AG08396 (cell line): ENCODE measurements at regions not wholly inside any gene's neighbourhood (a gene's known extent, or its start where the extent isn't known, plus 50 kb on each side); places are given as distances from the start of the nearest gene placed in this dataset.
"Not testable (repeated sequence)": the region's sequence is repeated elsewhere in the genome, so short reads cannot be mapped to it uniquely, and the experiment has no call there.

Experiments used
- DNase-seq: peaks from one replicate; pipeline ENCODE4 v3.0.0; 2012; ENCODE audit warnings: low spot score, mixed read lengths

GRCh38 chr1:115182012-115182715 lies 92.9 kb upstream of the TSPAN2 start:
- DNase-seq = no peak

DNA sequence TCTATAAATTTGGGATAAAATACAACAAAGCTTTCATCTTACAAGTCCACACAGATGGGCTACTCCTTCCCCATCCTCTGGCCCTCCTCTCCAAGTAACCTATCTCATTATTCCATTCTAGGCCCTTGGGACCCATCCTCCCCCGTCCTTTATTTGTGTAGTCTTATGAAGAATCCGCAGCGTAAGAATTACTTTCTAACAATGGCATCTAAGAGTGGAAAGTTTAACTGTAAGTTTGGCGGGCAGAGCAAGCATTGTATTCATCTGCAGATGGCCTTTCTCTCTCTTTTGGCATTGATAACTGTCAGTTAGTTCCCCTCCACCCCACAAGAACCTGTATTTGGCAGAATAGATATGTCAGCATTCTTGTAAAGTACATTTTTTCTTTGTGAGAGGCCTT lies 91.9 kb upstream of the TSPAN2 start:
- DNase-seq = no peak

- peak; percentile 84 for DNase-seq
Measured at GRCh38 chr1:115179397-115180079, 90.2 kb upstream of the TSPAN2 start.

DNA sequence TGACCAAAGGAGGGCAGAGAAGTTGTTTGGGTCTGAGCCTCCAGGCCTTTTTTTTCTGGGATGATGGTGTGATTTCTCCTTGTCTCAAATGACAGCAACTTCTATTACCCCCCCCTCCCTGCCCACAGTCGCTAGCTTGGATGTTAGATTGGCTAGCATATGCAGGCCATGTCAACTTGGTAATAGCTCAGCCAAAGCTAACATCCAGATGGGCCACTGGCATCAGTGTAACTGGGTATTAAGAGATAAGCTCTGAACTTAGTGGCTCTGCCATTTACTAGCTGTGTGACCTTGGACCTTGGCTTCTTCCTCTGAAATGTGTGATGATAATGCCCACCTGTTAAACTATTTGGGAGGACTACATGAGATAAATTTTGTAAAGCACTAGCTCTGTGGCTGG lies 86.9 kb upstream of the TSPAN2 start:
- no peak for DNase-seq

GRCh38 chr1:115175596-115175995 lies 86.3 kb upstream of the TSPAN2 start:
- DNase-seq = no peak

DNA sequence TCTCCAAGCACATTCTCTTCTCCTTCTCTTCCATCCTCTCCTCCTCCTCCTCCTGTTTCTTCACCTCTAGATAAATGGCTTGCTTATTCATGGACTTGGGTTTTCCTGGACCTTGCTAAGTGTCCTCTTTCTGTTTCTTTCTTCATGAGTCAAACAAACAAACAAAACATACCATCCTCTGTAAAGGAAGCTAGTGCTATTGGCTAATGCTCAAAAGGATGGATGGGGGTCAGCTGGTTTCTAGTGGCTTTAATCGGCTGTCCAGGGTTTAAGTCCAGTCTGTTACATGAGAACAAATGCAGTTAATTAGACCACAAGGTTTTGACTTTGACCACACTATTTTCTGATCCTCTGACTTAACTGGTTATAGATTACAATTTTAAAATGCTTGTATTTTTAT lies 83.8 kb upstream of the TSPAN2 start:
- no peak for DNase-seq

GRCh38 chr1:115172270-115172669 lies 83.0 kb upstream of the TSPAN2 start:
- no peak for DNase-seq

GRCh38 chr1:115170961-115171392 lies 81.7 kb upstream of the TSPAN2 start:
- DNase-seq = no peak

- no peak for DNase-seq
Measured at GRCh38 chr1:115170377-115170776, 81.1 kb upstream of the TSPAN2 start.

DNA sequence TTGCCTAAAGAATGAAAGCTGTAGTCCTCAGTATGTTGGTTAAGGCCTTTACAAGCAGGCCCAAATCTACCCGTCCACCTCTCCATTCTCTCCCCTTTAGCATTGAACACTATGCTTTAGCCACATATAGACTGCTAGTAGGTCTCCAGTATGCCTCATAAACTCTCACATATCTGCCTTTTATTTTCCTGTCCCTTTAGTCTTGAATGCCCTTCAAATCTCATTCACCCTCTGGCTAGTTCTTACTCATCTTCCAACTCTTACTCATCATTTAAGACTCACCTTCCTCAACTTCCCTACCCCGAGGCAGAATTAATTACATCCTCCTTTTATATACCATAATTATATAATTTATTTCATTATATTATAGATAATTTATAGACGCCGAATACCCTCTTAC lies 78.7 kb upstream of the TSPAN2 start:
- no peak for DNase-seq

DNA sequence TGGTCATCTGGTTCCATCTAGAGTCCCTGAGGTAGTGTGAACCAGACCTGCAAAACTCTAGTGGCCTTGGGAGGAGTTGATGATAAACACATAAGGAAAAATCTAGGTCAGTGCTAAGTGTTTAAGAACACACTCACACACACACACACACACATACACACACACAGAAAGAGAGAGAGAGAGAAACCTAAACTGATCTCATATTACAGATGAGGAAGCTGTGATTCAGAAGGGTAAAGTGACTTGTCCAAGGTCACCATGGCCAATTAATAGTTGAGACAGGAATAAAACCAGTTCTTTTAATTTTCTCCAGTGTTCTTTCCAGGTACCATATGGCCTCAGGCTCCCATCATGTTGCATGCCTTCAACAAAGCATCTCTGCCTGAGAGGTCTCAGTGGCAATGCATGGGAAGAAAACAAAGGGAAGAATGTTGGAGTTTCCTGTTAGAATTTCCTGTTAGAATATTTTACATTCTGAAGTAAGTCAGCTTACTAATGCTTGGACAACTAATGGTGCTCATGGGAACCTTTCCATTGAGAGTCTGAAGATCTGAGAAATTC lies 77.3 kb upstream of the TSPAN2 start:
- DNase-seq = no peak

- DNase-seq = no peak
Measured at GRCh38 chr1:115165776-115166175, 76.5 kb upstream of the TSPAN2 start.

DNA sequence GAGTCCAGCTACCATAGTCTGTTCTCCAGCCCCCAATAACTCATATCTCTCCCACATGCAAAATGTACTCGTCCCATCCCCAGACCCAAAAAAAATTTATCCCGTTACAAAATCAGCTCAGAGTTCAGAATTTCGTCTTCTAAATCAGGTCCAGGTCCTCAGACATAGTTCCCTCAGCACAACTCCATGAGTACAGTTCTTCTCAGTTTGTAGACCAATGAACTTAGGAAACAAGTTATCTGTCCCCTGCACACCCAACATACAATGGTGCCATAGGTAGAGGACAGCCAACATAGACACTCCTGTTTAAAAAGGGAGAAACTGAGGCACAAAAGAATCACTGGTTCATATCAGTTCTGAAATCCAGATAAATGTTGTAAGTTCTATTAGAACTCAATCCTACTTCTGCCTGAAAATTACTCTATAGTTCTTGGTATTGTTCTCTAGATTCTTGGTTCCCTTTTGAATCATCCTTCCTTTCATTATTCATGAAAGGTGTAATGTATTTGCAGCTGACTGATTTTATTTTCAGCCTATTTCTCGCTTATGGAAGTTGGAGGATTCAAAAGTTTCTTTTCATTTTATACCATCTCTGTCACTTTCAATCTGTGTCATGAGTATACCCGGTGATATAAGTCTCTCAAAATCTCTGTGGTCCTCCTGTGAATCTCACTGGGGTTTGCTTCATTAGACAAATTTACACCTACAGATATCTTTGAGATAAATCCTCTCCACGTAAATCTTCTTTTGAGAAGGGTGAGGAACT lies 75.8 kb upstream of the TSPAN2 start:
- DNase-seq = no peak

GRCh38 chr1:115164484-115164883 lies 75.2 kb upstream of the TSPAN2 start:
- no peak for DNase-seq

- no peak for DNase-seq
Measured at GRCh38 chr1:115160728-115161127, 71.4 kb upstream of the TSPAN2 start.

DNA sequence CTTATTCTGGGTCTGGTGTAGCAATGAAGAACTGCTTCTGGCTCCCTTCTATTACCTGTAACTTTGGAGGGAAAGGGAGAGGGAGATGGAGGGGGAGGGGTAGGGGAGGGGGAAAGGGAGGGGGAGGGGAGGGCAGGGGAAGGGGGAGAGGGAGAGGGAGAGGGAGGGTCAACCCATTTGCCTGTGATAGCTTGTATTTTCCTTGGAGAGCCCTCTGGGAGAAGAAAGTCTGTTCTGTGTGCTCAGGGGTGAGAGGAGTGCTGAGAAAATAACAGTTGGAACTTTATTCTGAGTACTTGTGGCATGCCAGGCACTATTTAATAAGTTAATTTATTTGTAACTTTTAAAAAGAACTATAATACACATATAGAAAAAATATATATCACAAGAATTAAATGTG lies 70.7 kb upstream of the TSPAN2 start:
- no peak for DNase-seq

DNA sequence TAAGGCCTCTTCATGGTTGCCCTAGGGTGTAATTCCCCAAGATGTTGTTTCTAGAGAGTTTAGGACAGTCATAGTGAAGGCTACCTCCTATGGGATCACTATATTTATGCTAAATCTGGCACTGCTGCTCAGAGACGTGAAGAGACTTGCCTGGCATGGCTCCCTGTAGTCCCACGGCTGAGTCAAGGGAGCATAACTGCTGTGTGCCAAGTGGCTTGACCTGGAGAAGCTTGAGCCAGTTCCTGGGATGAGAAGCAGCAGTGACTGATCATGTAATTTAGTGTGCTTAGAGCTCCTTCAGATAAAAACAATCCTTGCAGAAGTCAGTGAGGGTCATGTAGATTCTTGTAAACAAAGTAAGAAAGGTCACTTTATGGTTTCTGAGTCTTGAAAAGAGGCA lies 68.9 kb upstream of the TSPAN2 start:
- DNase-seq = peak; percentile 39

GRCh38 chr1:115156826-115157468 lies 67.6 kb upstream of the TSPAN2 start:
- no peak for DNase-seq

DNA sequence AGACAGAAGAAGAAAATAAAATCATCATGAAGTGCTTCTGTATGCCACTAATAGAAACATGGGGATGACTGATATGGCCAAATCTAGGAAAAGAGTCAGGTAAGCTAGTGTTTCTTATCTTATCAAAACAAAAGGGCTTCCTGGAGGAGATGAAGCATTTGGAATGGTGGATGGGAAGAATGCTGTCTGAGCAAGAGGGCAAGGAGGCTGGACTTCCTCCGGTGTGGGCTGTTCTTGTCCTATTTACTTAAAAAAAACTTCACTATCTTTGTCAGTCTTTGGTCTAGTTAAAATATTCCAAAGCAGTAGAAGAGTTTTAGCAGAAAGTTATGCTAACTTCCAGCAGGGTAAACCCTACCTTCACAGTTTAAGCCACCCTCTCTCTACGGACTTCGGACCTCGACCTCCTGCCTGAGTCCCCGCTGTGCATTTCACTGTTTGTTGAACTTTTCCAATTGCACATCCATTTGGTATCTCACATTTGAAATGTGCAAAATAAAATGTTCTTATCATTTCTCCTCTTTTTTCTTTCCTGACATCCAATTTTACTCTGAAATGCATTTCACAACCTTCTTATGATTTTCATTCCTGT lies 64.8 kb upstream of the TSPAN2 start:
- no peak for DNase-seq

DNA sequence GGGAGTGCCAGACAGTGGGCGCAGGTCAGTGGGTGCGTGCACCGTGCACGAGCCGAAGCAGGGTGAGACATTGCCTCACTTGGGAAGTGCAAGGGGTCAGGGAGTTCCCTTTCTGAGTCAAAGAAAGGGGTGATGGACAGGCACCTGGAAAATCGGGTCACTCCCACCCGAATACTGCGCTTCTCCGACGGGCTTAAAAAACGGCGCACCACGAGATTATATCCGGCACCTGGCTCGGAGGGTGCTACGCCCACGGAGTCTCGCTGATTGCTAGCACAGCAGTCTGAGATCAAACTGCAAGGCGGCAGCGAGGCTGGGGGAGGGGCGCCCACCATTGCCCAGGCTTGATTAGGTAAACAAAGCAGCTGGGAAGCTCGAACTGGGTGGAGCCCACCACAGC lies 58.6 kb upstream of the TSPAN2 start:
- DNase-seq = not testable (repeated sequence)

- no peak for DNase-seq
Measured at GRCh38 chr1:115145226-115145625, 55.9 kb upstream of the TSPAN2 start.

- no peak for DNase-seq
Measured at GRCh38 chr1:115144176-115144575, 54.9 kb upstream of the TSPAN2 start.
